Astrocyte (in vitro differentiated cells and primary cell): ENCODE measurements at regions not wholly inside any gene's neighbourhood (a gene's known extent, or its start where the extent isn't known, plus 50 kb on each side); places are given as distances from the start of the nearest gene placed in this dataset.
A peak's percentile ranks its signal among the peaks of the same experiment; 100 is the strongest.

ENCODE experiments used
- DNase-seq: peaks from one replicate; pipeline ENCODE4 v3.0.0-alpha.2; 2010; ENCODE audit warnings: low read depth
- FAIRE-seq: peaks from 2 replicates; lab custom pipeline; 2011; peaks lifted over from hg19 to GRCh38; lab: Jason Lieb, UNC
- H2AFZ ChIP-seq: 2 replicates; pipeline ENCODE4 v1.6.0; 2012; ENCODE audit warnings: low read depth, low read length, inconsistent platforms
- H3K27ac ChIP-seq: 2 replicates; pipeline ENCODE4 v1.5.1; 2011; ENCODE audit warnings: low read depth, low read length, inconsistent platforms
- H3K27me3 ChIP-seq: 2 replicates; pipeline ENCODE4 v1.6.0; 2011; ENCODE audit warnings: low read length, inconsistent platforms; ENCODE audit not compliant: insufficient read depth
- H3K36me3 ChIP-seq: 2 replicates; pipeline ENCODE4 v1.5.1; 2011; ENCODE audit warnings: low read length, inconsistent platforms; ENCODE audit not compliant: insufficient read depth
- H3K4me1 ChIP-seq: 2 replicates; pipeline ENCODE4 v1.5.1; 2011; ENCODE audit warnings: low read length, inconsistent platforms; ENCODE audit not compliant: insufficient read depth
- H3K4me2 ChIP-seq: 2 replicates; pipeline ENCODE4 v1.6.0; 2012; ENCODE audit warnings: low read length, inconsistent platforms
- H3K4me3 ChIP-seq: 2 replicates; pipeline ENCODE4 v1.5.1; 2011; ENCODE audit warnings: low read depth, mild to moderate bottlenecking, low read length, inconsistent platforms; ENCODE audit not compliant: insufficient read depth
- H3K79me2 ChIP-seq: 2 replicates; pipeline ENCODE4 v1.6.0; 2012; ENCODE audit warnings: mild to moderate bottlenecking, low read length, inconsistent platforms; ENCODE audit not compliant: insufficient read depth
- H3K9ac ChIP-seq: 2 replicates; pipeline ENCODE4 v1.6.0; 2012; ENCODE audit warnings: mild to moderate bottlenecking, low read length, inconsistent platforms
- H3K9me3 ChIP-seq: 2 replicates; pipeline ENCODE4 v1.5.1; 2012; ENCODE audit warnings: low read depth, mild to moderate bottlenecking, low read length, inconsistent platforms; ENCODE audit not compliant: insufficient read depth
- H4K20me1 ChIP-seq: 2 replicates; pipeline ENCODE4 v1.6.0; 2012; ENCODE audit warnings: low read length, inconsistent platforms; ENCODE audit not compliant: insufficient read depth
- H3K27ac Mint-ChIP-seq: one replicate; pipeline ENCODE4 v1.8.0; 2021; ENCODE audit warnings: mild to moderate bottlenecking, mixed read lengths; ENCODE audit not compliant: unreplicated experiment
- H3K27me3 Mint-ChIP-seq: one replicate; pipeline ENCODE4 v1.8.0; 2021; ENCODE audit warnings: low read depth, mixed read lengths; ENCODE audit not compliant: unreplicated experiment
- H3K36me3 Mint-ChIP-seq: one replicate; pipeline ENCODE4 v1.8.0; 2021; ENCODE audit warnings: low read depth, mixed read lengths; ENCODE audit not compliant: unreplicated experiment
- H3K4me1 Mint-ChIP-seq: one replicate; pipeline ENCODE4 v1.8.0; 2021; ENCODE audit warnings: low read depth, mixed read lengths; ENCODE audit not compliant: unreplicated experiment
- H3K4me3 Mint-ChIP-seq: one replicate; pipeline ENCODE4 v1.8.0; 2021; ENCODE audit warnings: mild to moderate bottlenecking, moderate library complexity, mixed read lengths; ENCODE audit not compliant: unreplicated experiment
- H3K9me3 Mint-ChIP-seq: one replicate; pipeline ENCODE4 v1.8.0; 2021; ENCODE audit warnings: mild to moderate bottlenecking, mixed read lengths; ENCODE audit not compliant: unreplicated experiment
- CTCF ChIP-seq: IDR thresholded peaks from 2 replicates; pipeline ENCODE4 v1.5.1; 2011; ENCODE audit warnings: low read depth, mild to moderate bottlenecking, inconsistent platforms, low read length, moderate library complexity; ENCODE audit not compliant: insufficient read depth
- EZH2 ChIP-seq: IDR thresholded peaks from 2 replicates; pipeline ENCODE4 v1.6.1; 2012; ENCODE audit warnings: mild to moderate bottlenecking, low read length, inconsistent platforms; ENCODE audit not compliant: insufficient read depth

GRCh38 chr14:29348504-29348903 lies 579.1 kb downstream of the PRKD1 start:
- peak overlapping the region; percentile 75 for H3K27ac Mint-ChIP-seq
- Histone ChIP-seq H3K4me3 (no peak overlapping the region), H3K9ac (no peak overlapping the region), H3K27ac (no peak overlapping the region), H3K36me3 (no peaks in the 10 kb centered on the region), H3K79me2 (no peaks in the 10 kb centered on the region), H4K20me1 (no peaks in the 10 kb centered on the region), H3K9me3 (no peaks in the 10 kb centered on the region), H2AFZ (no peak overlapping the region), H3K4me2 (no peak overlapping the region), H3K27me3 (no peaks in the 10 kb centered on the region), H3K4me1 (no peaks in the 10 kb centered on the region)
- no peaks in the 10 kb centered on the region for H3K27me3 Mint-ChIP-seq
- TF ChIP-seq EZH2 (no peak), CTCF (no peak)
- no peak for FAIRE-seq
- H3K36me3 Mint-ChIP-seq: no peaks in the 10 kb centered on the region
- H3K9me3 Mint-ChIP-seq: no peaks in the 10 kb centered on the region
- peak; percentile 1 for DNase-seq
- no peaks in the 10 kb centered on the region for H3K4me1 Mint-ChIP-seq
- no peak overlapping the region for H3K4me3 Mint-ChIP-seq

GRCh38 chr14:29350496-29350895 lies 577.2 kb downstream of the PRKD1 start:
- Mint-ChIP-seq H3K27me3 (no peaks in the 10 kb centered on the region), H3K4me3 (no peak overlapping the region), H3K4me1 (no peaks in the 10 kb centered on the region), H3K9me3 (no peaks in the 10 kb centered on the region), H3K36me3 (no peaks in the 10 kb centered on the region), H3K27ac (no peak overlapping the region)
- no peak overlapping the region for H3K27ac ChIP-seq
- no peaks in the 10 kb centered on the region for H3K79me2 ChIP-seq
- DNase-seq: no peak
- FAIRE-seq: no peak
- H3K4me2 ChIP-seq: no peak overlapping the region
- TF ChIP-seq CTCF (no peak), EZH2 (no peak)
- H2AFZ ChIP-seq: no peak overlapping the region
- no peak overlapping the region for H3K9ac ChIP-seq
- H4K20me1 ChIP-seq: no peaks in the 10 kb centered on the region
- H3K4me3 ChIP-seq: no peak overlapping the region
- H3K9me3 ChIP-seq: no peaks in the 10 kb centered on the region
- H3K4me1 ChIP-seq: no peaks in the 10 kb centered on the region
- no peaks in the 10 kb centered on the region for H3K27me3 ChIP-seq
- no peaks in the 10 kb centered on the region for H3K36me3 ChIP-seq

DNA sequence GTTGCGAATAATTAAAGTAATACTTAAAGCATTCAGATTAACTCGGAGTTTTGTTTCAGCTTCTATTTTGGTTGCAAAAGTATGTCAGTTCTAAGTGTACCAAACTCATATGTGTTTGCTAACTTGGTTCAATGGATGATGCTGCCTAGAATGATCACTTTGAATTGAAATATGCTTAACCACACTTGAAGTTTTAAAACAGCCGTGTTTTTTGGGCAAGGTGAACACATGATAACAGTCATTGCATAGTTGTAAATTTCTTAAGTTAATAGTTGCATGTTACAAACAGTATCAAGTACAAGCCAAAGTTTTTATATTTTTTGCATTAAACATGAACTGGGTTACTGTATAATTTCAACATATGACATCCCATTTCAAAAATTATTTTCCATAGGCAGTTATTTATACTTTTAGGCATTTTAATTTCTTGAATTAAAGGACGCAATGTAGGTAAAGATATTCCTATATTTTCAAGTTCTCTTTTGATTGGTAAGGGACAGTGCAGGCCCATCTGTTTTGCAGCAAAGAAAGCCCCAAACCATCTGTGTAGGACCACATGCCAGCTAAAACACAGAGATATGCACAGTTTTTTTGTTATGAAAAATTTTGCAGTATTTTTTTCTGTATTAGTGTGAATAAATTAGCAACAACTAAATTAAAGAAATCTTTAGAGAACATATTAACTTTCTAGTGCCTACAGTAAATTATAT lies 575.5 kb downstream of the PRKD1 start:
- H3K27me3 Mint-ChIP-seq: no peaks in the 10 kb centered on the region
- H3K4me3 ChIP-seq: no peak overlapping the region
- H3K36me3 Mint-ChIP-seq: no peaks in the 10 kb centered on the region

More for the DNA sequence above, 575.5 kb downstream of the PRKD1 start:
- Histone ChIP-seq H3K36me3 (no peaks in the 10 kb centered on the region), H3K27me3 (no peaks in the 10 kb centered on the region), H3K9me3 (no peaks in the 10 kb centered on the region), H3K79me2 (no peaks in the 10 kb centered on the region), H4K20me1 (no peaks in the 10 kb centered on the region), H3K4me1 (no peaks in the 10 kb centered on the region), H3K9ac (no peak overlapping the region), H3K27ac (no peak overlapping the region), H3K4me2 (no peak overlapping the region), H2AFZ (no peak overlapping the region)
- DNase-seq (no peak), FAIRE-seq (no peak)
- Mint-ChIP-seq H3K4me3 (no peak overlapping the region), H3K4me1 (no peaks in the 10 kb centered on the region), H3K9me3 (no peaks in the 10 kb centered on the region), H3K27ac (no peak overlapping the region)
- TF ChIP-seq EZH2 (no peak), CTCF (no peak)
